Motor neuron (in vitro differentiated cells): ENCODE measurements at regions not wholly inside any gene's neighbourhood (a gene's known extent, or its start where the extent isn't known, plus 50 kb on each side); places are given as distances from the start of the nearest gene placed in this dataset.
"Not testable (repeated sequence)": the region's sequence is repeated elsewhere in the genome, so short reads cannot be mapped to it uniquely, and the experiment has no call there.

ENCODE experiments used
- ATAC-seq, 8 experiments: fragments of 200-7000 bp; cut with Tn5 transposase; replicated peaks in 6 of 8; 2 replicates each; pipeline ENCODE4 v1.8.0; 2021; ENCODE audit warnings: mild to moderate bottlenecking in 8 of 8, moderate library complexity in 8 of 8
- H3K27ac ChIP-seq, 2 donors: fragments of 250-450 bp; sonication (Bioruptor Pico); 2 replicates each; pipeline ENCODE4 v1.9.0; 2021; ENCODE audit warnings: antibody characterized with exemption in 2 of 2, mild to moderate bottlenecking in 2 of 2, moderate library complexity in 1 of 2
- H3K4me1 ChIP-seq, 2 donors: fragments of 250-450 bp; sonication (Bioruptor Pico); replicated peaks in 1 of 2; 2 replicates each; pipeline ENCODE4 v1.6.1; 2021; ENCODE audit warnings: antibody characterized with exemption in 2 of 2, mild to moderate bottlenecking in 2 of 2, moderate library complexity in 1 of 2
- H3K4me3 ChIP-seq, 5 donors: fragments of 250-450 bp; sonication (Bioruptor Pico); 2 replicates each; pipeline ENCODE4 v1.9.0; 2021; ENCODE audit warnings: antibody characterized with exemption in 5 of 5, mild to moderate bottlenecking in 5 of 5, moderate library complexity in 4 of 5
- WGBS, 10 experiments: fragments of 450-650 bp; shearing (Covaris generic); methylation state at CpG; one replicate each; pipeline ENCODE4 v1.0.0; 2022; 5-methylcytosine and 5-hydroxymethylcytosine counted together
- in situ Hi-C, 9 experiments: fragments of 400-800 bp; cut with MboI; loops; one replicate each; pipeline ENCODE4 v1.15.0; 2021; ENCODE audit warnings: low sequenced_read_pairs in 9 of 9, low pct_unique_long_range_greater_than_20kb in 2 of 9; ENCODE audit not compliant: unreplicated experiment in 9 of 9

- Histone ChIP-seq H3K27ac (no peak overlapping the region), H3K4me1 (peaks cover 10 to 24% of the 10 kb centered on the region in 2 donors), H3K4me3 (no peak overlapping the region)
- no peak for ATAC-seq
- in situ Hi-C loops, result no loop called here
- 20 to 92% (median 84%) methylated on average over 1 to 10 of the region's 15 CpGs; no CpG with 5 or more reads in 4 of the 10 experiments for WGBS, 10 experiments
These were observed 85.3 kb downstream of the PLXNA1 start for GRCh38 chr3:127068111-127068810.

- in situ Hi-C loops, result no loop called here
These were observed 86.0 kb downstream of the PLXNA1 start for GRCh38 chr3:127068871-127069270.

DNA sequence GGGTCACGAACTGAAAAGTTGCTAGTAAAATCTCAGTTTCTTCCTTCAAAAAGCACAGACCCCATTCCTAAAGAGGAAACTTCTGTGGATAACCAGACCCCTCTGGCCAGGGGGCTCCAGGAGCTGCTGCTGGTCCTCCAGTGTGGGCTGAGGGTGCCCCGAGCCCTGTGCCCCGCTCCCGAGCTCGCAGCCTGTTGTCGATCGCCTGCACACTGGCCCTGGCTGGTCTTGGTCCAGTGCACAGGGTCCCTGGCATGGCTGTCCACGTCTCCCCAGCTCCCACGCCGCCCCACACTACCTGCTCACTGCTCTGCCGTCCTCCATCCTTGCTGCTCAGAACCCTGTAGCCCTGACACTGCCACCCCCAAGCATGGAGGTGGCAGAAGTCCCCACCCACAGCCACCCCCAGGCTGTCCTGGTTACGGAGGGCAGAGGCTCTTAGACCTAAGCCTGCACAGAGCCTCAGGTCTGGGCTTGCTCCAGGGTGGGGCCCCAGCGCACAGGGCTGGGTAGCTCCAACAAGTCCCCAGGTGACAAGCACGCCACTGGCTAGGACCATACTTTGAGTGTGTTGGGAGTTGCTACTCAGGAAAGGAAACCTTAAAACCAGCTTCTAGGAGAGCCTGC lies 87.0 kb downstream of the PLXNA1 start:
- no peak overlapping the region for H3K4me3 ChIP-seq
- no peak overlapping the region for H3K27ac ChIP-seq
- in situ Hi-C loops, result no loop called here
- H3K4me1 ChIP-seq, result peaks cover 10 to 27% of the 10 kb centered on the region in 2 donors
- 40 to 86% (median 60%) methylated on average over 1 of the region's 14 CpGs; no CpG with 5 or more reads in 5 of the 10 experiments for WGBS, 10 experiments
- ATAC-seq, result no peak

More at GRCh38 chr3:127068871-127069270, 86.0 kb downstream of the PLXNA1 start:
- 60 to 100% (median 80%) methylated on average over 1 to 7 of the region's 9 CpGs; no CpG with 5 or more reads in 6 of the 10 experiments for WGBS, 10 experiments
- Histone ChIP-seq H3K4me1 (peaks cover 10 to 27% of the 10 kb centered on the region in 2 donors), H3K4me3 (no peak overlapping the region), H3K27ac (no peak overlapping the region)
- no peak for ATAC-seq

- in situ Hi-C loops, result no loop called here
- Histone ChIP-seq H3K27ac (no peak overlapping the region), H3K4me1 (peaks cover 10 to 22% of the 10 kb centered on the region in 2 donors), H3K4me3 (no peak overlapping the region)
- ATAC-seq, result no peak
- 40 to 100% (median 73%) methylated on average over 1 to 4 of the region's 9 CpGs; no CpG with 5 or more reads in 4 of the 10 experiments for WGBS, 10 experiments
These were observed 87.9 kb downstream of the PLXNA1 start for GRCh38 chr3:127070776-127071175.

- ATAC-seq, result no peak
- H3K4me3 ChIP-seq, result no peak overlapping the region
- in situ Hi-C loops, result no loop called here
- H3K4me1 ChIP-seq, result peaks cover 10 to 18% of the 10 kb centered on the region in 2 donors
- WGBS, 10 experiments, result 60 to 93% methylated on average over 1 to 3 of the region's 10 CpGs; no CpG with 5 or more reads in 8 of the 10 experiments
- H3K27ac ChIP-seq, result no peak overlapping the region
These were observed 88.7 kb downstream of the PLXNA1 start for GRCh38 chr3:127071597-127072001.

- peaks cover 7 to 13% of the 10 kb centered on the region in 2 donors for H3K4me1 ChIP-seq
- no peak overlapping the region for H3K4me3 ChIP-seq
- ATAC-seq, result no peak
- in situ Hi-C loops, result no loop called here
- 0 to 80% (median 78%) methylated on average over 1 to 4 of the region's 10 CpGs; no CpG with 5 or more reads in 7 of the 10 experiments for WGBS, 10 experiments
- H3K27ac ChIP-seq, result no peak overlapping the region
These were observed 89.4 kb downstream of the PLXNA1 start for GRCh38 chr3:127072221-127072771.

DNA sequence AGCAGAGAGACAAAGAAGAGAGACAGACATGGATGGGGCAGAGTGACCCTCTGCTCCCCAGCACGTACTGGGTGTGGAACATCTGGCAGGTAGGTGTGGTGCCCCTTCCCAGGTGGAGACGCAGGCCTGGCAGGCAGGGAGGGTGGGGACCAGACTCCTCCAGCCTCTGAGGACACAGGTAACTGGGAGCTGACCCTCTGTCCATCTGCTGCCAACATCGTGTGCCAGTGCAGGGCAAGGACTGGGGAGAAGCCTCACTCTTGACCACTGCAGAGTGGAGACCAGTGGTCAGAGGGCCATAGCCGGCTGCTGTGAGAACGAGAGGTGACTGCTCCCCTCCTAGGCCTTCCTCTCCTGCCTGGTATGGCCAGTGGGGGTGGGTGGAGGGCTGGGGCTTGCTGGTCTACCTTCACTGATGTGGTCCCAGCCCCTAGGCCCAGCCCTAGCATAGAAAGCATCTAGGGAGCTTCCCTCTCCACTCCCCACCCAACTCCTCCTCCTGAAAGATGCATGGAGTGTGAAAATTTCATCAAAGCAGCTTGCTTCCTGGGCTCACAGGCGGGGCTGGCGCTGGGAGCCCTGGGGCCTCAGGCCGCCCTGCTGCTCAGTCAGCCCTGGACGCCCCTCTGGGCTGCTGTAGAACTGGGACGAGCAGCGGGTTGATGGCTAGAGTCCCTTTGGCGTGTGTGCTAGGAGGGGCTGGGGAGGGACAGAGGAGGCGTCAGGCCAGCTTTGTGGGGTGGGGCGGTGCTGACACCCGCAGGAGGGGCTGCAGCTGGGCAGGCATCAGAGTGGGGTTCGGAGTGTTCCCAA lies 90.3 kb downstream of the PLXNA1 start:
- in situ Hi-C loops, result no loop called here
- 33 to 100% (median 50%) methylated on average over 1 to 4 of the region's 16 CpGs; no CpG with 5 or more reads in 5 of the 10 experiments for WGBS, 10 experiments
- ATAC-seq, result peak; percentile 25 to 79 (median 66)
- Histone ChIP-seq H3K4me1 (peaks cover 0 to 5% of the 10 kb centered on the region in 2 donors), H3K4me3 (no peak overlapping the region), H3K27ac (no peak overlapping the region)

GRCh38 chr3:127073941-127074820 lies 91.3 kb downstream of the PLXNA1 start:
- Histone ChIP-seq H3K4me3 (no peak overlapping the region), H3K27ac (no peak overlapping the region), H3K4me1 (peaks cover 0 to 5% of the 10 kb centered on the region in 2 donors)
- 16 to 91% (median 88%) methylated on average over 2 to 6 of the region's 7 CpGs; no CpG with 5 or more reads in 3 of the 10 experiments for WGBS, 10 experiments
- in situ Hi-C loops, result no loop called here
- ATAC-seq, result no peak

GRCh38 chr3:127074900-127075360 lies 92.0 kb downstream of the PLXNA1 start:
- Histone ChIP-seq H3K4me3 (no peak overlapping the region), H3K27ac (no peak overlapping the region), H3K4me1 (peaks cover 0 to 5% of the 10 kb centered on the region in 2 donors)
- ATAC-seq, result peak in 5 of 8 experiments; percentile 20 to 94 (median 90)
- in situ Hi-C loops, result no loop called here
- 0 to 100% (median 69%) methylated on average over 1 to 3 of the region's 4 CpGs; no CpG with 5 or more reads in 5 of the 10 experiments for WGBS, 10 experiments

GRCh38 chr3:127076166-127076992 lies 93.5 kb downstream of the PLXNA1 start:
- ATAC-seq, H3K27ac ChIP-seq, H3K4me3 ChIP-seq, H3K4me1 ChIP-seq, in situ Hi-C loops: not testable (repeated sequence)
- WGBS, 10 experiments, result 100% methylated on average over 1 of the region's 34 CpGs; no CpG with 5 or more reads in 9 of the 10 experiments

DNA sequence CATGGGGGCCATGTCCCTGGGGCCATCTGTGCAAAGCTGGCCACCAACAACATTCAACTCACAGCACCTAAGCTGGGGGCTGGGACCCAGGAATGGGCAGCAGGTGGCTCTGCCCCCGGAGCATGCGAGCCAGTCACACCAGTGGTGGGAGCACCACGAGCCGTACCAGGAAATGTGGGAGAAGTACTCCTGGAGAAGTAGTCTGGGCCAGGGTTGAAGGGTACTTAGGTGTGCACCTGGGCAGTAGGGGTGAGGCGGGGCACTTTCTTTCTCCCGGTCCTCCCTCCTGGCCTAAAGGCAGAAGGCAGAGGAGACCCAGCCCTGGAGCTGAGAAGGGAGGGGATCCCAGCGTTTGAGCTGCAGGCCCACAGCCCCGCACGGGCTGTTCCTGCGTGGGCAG lies 94.2 kb downstream of the PLXNA1 start:
- H3K4me1 ChIP-seq, result peaks cover 0 to 5% of the 10 kb centered on the region in 2 donors
- no peak overlapping the region for H3K4me3 ChIP-seq
- in situ Hi-C loops, result no loop called here
- no peak for ATAC-seq
- WGBS, 10 experiments, result 0 to 100% (median 96%) methylated on average over 1 to 8 of the region's 10 CpGs; no CpG with 5 or more reads in 3 of the 10 experiments
- H3K27ac ChIP-seq, result no peak overlapping the region
